Activated B cell treated with CpG ODN at 0.5 μM for 24 hours (primary cell): ENCODE measurements at regions not wholly inside any gene's neighbourhood (a gene's known extent, or its start where the extent isn't known, plus 50 kb on each side); places are given as distances from the start of the nearest gene placed in this dataset.
"Not testable (repeated sequence)": the region's sequence is repeated elsewhere in the genome, so short reads cannot be mapped to it uniquely, and the experiment has no call there.

ENCODE experiments used
- ATAC-seq: fragments of 200-7000 bp; cut with Tn5 transposase; one replicate; pipeline ENCODE4 v1.10.0; 2021; ENCODE audit warnings: low read depth, mild to moderate bottlenecking, moderate library complexity
- CTCF ChIA-PET: fragments of 350-600 bp; sonication (Branson Sonifier 250); formaldehyde crosslinking; loops from one replicate; lab custom pipeline; 2021; ENCODE audit warnings: antibody characterized with exemption; lab: Charles Lee
- POLR2A ChIA-PET: fragments of 350-600 bp; sonication (Branson Sonifier 250); formaldehyde crosslinking; loops from one replicate; lab custom pipeline; 2021; ENCODE audit warnings: antibody characterized with exemption; lab: Charles Lee
- DNase-seq: peaks from one replicate; pipeline ENCODE4 v3.0.0; 2022
- H3K27ac Mint-ChIP-seq: one replicate; pipeline ENCODE4 v1.8.0; 2020; ENCODE audit warnings: mixed read lengths
- H3K27me3 Mint-ChIP-seq: one replicate; pipeline ENCODE4 v1.8.0; 2021; ENCODE audit warnings: mixed read lengths
- H3K36me3 Mint-ChIP-seq: one replicate; pipeline ENCODE4 v1.8.0; 2021; ENCODE audit warnings: low read depth, mixed read lengths
- H3K4me1 Mint-ChIP-seq: one replicate; pipeline ENCODE4 v1.8.0; 2021; ENCODE audit warnings: mixed read lengths
- H3K4me3 Mint-ChIP-seq: one replicate; pipeline ENCODE4 v1.8.0; 2020; ENCODE audit warnings: mild to moderate bottlenecking, mixed read lengths
- H3K9me3 Mint-ChIP-seq: one replicate; pipeline ENCODE4 v1.8.0; 2020; ENCODE audit warnings: mixed read lengths
- CTCF ChIP-seq: fragments of 200-600 bp; IDR thresholded peaks from one replicate; pipeline ENCODE4 v1.8.0; 2022; ENCODE audit warnings: antibody characterized with exemption, mild to moderate bottlenecking
- intact Hi-C: fragments of 100-400 bp; cut with micrococcal nuclease; formaldehyde crosslinking; loops from one replicate; pipeline ENCODE4 v1.15.1; 2024

GRCh38 chr20:1840817-1841553, 54.2 kb upstream of the SIRPA start:
- CTCF ChIA-PET, result no interaction called here
- no peak for TF ChIP-seq CTCF
- ATAC-seq (no peak), DNase-seq (no peak)
- POLR2A ChIA-PET, result no interaction called here
- H3K36me3 Mint-ChIP-seq, result no peaks in the 10 kb centered on the region
- peaks cover 38% of the 10 kb centered on the region for H3K4me1 Mint-ChIP-seq
- intact Hi-C loops, result no loop called here
- no peak overlapping the region for H3K4me3 Mint-ChIP-seq
- no peak overlapping the region for H3K27ac Mint-ChIP-seq
- no peaks in the 10 kb centered on the region for H3K9me3 Mint-ChIP-seq
- H3K27me3 Mint-ChIP-seq, result no peaks in the 10 kb centered on the region

GRCh38 chr20:1839376-1840317, 55.6 kb upstream of the SIRPA start:
- CTCF ChIA-PET, result interaction anchor here (1.0 kb wide), 1 partner anchor 38 kb away, joined by 5 read pairs; no protein-coding TSS in a partner anchor
- H3K27me3 Mint-ChIP-seq, H3K4me3 Mint-ChIP-seq, H3K9me3 Mint-ChIP-seq, H3K27ac Mint-ChIP-seq, DNase-seq, H3K36me3 Mint-ChIP-seq, ATAC-seq, intact Hi-C loops: not testable (repeated sequence)
- peaks cover 25% of the 10 kb centered on the region for H3K4me1 Mint-ChIP-seq
- POLR2A ChIA-PET, result interaction anchor here (1.6 kb wide), 1 partner anchor 11 kb away, joined by 5 read pairs; no protein-coding TSS in a partner anchor

- no peak overlapping the region for H3K4me3 Mint-ChIP-seq
Observed at GRCh38 chr20:1838556-1839279, 56.5 kb upstream of the SIRPA start.

GRCh38 chr20:1835186-1836035, 59.8 kb upstream of the SIRPA start:
- peaks cover 13% of the 10 kb centered on the region for H3K4me1 Mint-ChIP-seq
- POLR2A ChIA-PET, result no interaction called here

More at GRCh38 chr20:1838556-1839279, 56.5 kb upstream of the SIRPA start:
- ChIA-PET POLR2A (interaction anchor here (1.6 kb wide), 1 partner anchor 12 kb away, joined by 5 read pairs; no protein-coding TSS in a partner anchor), CTCF (interaction anchor here (1.0 kb wide), 1 partner anchor 37 kb away, joined by 5 read pairs; no protein-coding TSS in a partner anchor)
- ATAC-seq (no peak), DNase-seq (no peak)
- Mint-ChIP-seq H3K27me3 (no peaks in the 10 kb centered on the region), H3K9me3 (no peaks in the 10 kb centered on the region), H3K27ac (no peak overlapping the region), H3K36me3 (no peaks in the 10 kb centered on the region), H3K4me1 (peaks cover 16% of the 10 kb centered on the region)
- no peak for TF ChIP-seq CTCF
- intact Hi-C loops, result no loop called here

More at GRCh38 chr20:1835186-1836035, 59.8 kb upstream of the SIRPA start:
- intact Hi-C loops, result no loop called here
- H3K4me3 Mint-ChIP-seq, result no peak overlapping the region
- H3K27ac Mint-ChIP-seq, result no peak overlapping the region
- DNase-seq (no peak), ATAC-seq (no peak)
- CTCF ChIA-PET, result no interaction called here
- H3K36me3 Mint-ChIP-seq, result no peaks in the 10 kb centered on the region
- TF ChIP-seq CTCF, result no peak
- H3K27me3 Mint-ChIP-seq, result no peaks in the 10 kb centered on the region
- no peaks in the 10 kb centered on the region for H3K9me3 Mint-ChIP-seq
